Suprapubic skin (tissue), 4 donors: ENCODE measurements at regions not wholly inside any gene's neighbourhood (a gene's known extent, or its start where the extent isn't known, plus 50 kb on each side); places are given as distances from the start of the nearest gene placed in this dataset.

ENCODE experiments used
- DNase-seq, 2 donors: peaks; one replicate each; pipeline ENCODE4 v3.0.0-alpha.2; 2019; ENCODE audit warnings: low spot score in 2 of 2
- H3K27ac ChIP-seq: fragments of 200-600 bp; sonication (generic); one replicate; pipeline ENCODE4 v1.5.1; 2019
- H3K27me3 ChIP-seq: fragments of 200-600 bp; sonication (generic); one replicate; pipeline ENCODE4 v1.5.1; 2019
- H3K36me3 ChIP-seq: fragments of 200-600 bp; sonication (generic); one replicate; pipeline ENCODE4 v1.5.1; 2019
- H3K4me1 ChIP-seq: fragments of 200-600 bp; sonication (generic); one replicate; pipeline ENCODE4 v1.5.1; 2019
- H3K4me3 ChIP-seq: fragments of 200-600 bp; sonication (generic); one replicate; pipeline ENCODE4 v1.5.1; 2019; ENCODE audit warnings: mild to moderate bottlenecking
- H3K9me3 ChIP-seq: fragments of 200-600 bp; sonication (generic); one replicate; pipeline ENCODE4 v1.5.1; 2019
- CTCF ChIP-seq, 2 donors: fragments of 200-600 bp in 1 of 2; fragments of 450-650 bp in 1 of 2; sonication (generic) in 1 of 2; IDR thresholded peaks; one replicate each; pipeline ENCODE4 v1.5.1; 2016 to 2019; ENCODE audit warnings: antibody characterized with exemption in 2 of 2, mild to moderate bottlenecking in 1 of 2, moderate library complexity in 1 of 2
- EP300 ChIP-seq: sonication (generic); formaldehyde crosslinking; IDR thresholded peaks from one replicate; pipeline ENCODE4 v1.6.1; 2017; ENCODE audit warnings: antibody characterized with exemption
- POLR2A ChIP-seq, 2 donors: fragments of 450-650 bp; IDR thresholded peaks; one replicate each; pipeline ENCODE4 v1.6.1; 2017; ENCODE audit warnings: antibody characterized with exemption in 2 of 2, mild to moderate bottlenecking in 2 of 2, moderate library complexity in 2 of 2
- POLR2AphosphoS5 ChIP-seq, 3 donors: sonication (generic); formaldehyde crosslinking; IDR thresholded peaks; one replicate each; pipeline ENCODE4 v1.6.1; 2017; ENCODE audit warnings: antibody characterized with exemption in 3 of 3
- WGBS: methylation state at CpG from one replicate; pipeline ENCODE4 v1.1.5; 2018; 5-methylcytosine and 5-hydroxymethylcytosine counted together

- peaks cover 16% of the 10 kb centered on the region for H3K4me1 ChIP-seq
- no peaks in the 10 kb centered on the region for H3K9me3 ChIP-seq
- no peak for TF ChIP-seq POLR2A (IDR thresholded peaks at IDR 0.05)
- no peak for TF ChIP-seq EP300
- TF ChIP-seq CTCF (IDR thresholded peaks at IDR 0.05) = no peak
- TF ChIP-seq POLR2AphosphoS5 (IDR thresholded peaks at IDR 0.05) = no peak
- no peaks in the 10 kb centered on the region for H3K27me3 ChIP-seq
- no peak overlapping the region for H3K4me3 ChIP-seq
- 98% methylated on average over 3 of the region's 3 CpGs for WGBS
- no peak for DNase-seq
- no peak overlapping the region for H3K27ac ChIP-seq
- H3K36me3 ChIP-seq = no peaks in the 10 kb centered on the region
Measured at GRCh38 chr10:44267007-44267406, 117.9 kb downstream of the CXCL12 start.

GRCh38 chr10:44264244-44264643 lies 120.7 kb downstream of the CXCL12 start:
- no peak for TF ChIP-seq POLR2AphosphoS5 (IDR thresholded peaks at IDR 0.05)
- TF ChIP-seq EP300 = no peak
- TF ChIP-seq CTCF (IDR thresholded peaks at IDR 0.05) = no peak
- no peak for TF ChIP-seq POLR2A (IDR thresholded peaks at IDR 0.05)
- DNase-seq = no peak
- H3K9me3 ChIP-seq = no peaks in the 10 kb centered on the region
- H3K27me3 ChIP-seq = no peaks in the 10 kb centered on the region
- 53% methylated on average over 4 of the region's 4 CpGs for WGBS
- H3K4me1 ChIP-seq = peaks cover 25% of the 10 kb centered on the region
- H3K4me3 ChIP-seq = no peak overlapping the region
- H3K36me3 ChIP-seq = no peaks in the 10 kb centered on the region
- peak overlapping the region; percentile 30 for H3K27ac ChIP-seq

- Histone ChIP-seq H3K4me3 (no peak overlapping the region), H3K9me3 (no peaks in the 10 kb centered on the region), H3K4me1 (peaks cover 25% of the 10 kb centered on the region), H3K36me3 (no peaks in the 10 kb centered on the region), H3K27ac (peak overlapping the region; percentile 30), H3K27me3 (no peaks in the 10 kb centered on the region)
- no peak for DNase-seq
- whole genome bisulfite sequencing = 66% methylated on average over 3 of the region's 3 CpGs
- no peak for TF ChIP-seq EP300
- no peak for TF ChIP-seq POLR2AphosphoS5 (IDR thresholded peaks at IDR 0.05)
- no peak for TF ChIP-seq CTCF (IDR thresholded peaks at IDR 0.05)
- TF ChIP-seq POLR2A (IDR thresholded peaks at IDR 0.05) = no peak
Measured at GRCh38 chr10:44263771-44264170, 121.1 kb downstream of the CXCL12 start.

DNA sequence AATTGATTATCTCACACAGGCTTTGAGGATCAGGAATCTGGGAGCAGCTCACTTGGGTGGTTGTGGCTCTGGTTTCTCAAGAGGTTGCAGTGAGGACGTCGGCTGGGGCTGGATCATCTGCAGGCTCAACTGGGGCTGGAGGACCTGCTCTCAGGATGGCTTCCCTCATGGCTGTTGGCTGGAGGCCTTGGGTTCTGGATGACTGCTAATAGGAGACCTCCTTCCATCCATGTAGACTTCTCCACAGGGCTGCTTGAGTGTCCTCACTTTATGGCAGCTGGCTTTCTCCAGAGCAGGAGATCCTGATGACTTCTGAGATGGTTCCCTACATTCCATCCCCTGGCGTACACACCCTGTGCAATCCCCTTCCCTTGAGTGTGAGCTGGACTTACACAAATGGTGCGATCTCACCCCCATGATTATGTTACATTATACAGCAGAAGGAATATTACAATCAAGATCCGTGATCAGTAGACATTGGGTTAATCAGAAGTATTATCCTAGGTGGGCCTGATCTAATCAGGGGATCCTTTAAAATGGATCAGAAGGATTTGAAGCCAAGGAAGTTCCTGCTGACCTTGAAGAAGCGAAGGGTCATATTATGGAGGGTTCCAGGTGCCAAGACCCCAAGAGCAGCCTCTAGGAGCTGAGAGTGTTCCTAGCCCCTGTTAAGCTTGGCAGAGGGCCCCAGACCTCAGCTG lies 122.2 kb downstream of the CXCL12 start:
- TF ChIP-seq EP300 (no peak), POLR2A (IDR thresholded peaks at IDR 0.05) (no peak), POLR2AphosphoS5 (IDR thresholded peaks at IDR 0.05) (no peak), CTCF (IDR thresholded peaks at IDR 0.05) (no peak)
- Histone ChIP-seq H3K27ac (no peak overlapping the region), H3K4me1 (peaks cover 25% of the 10 kb centered on the region), H3K27me3 (no peaks in the 10 kb centered on the region), H3K9me3 (no peaks in the 10 kb centered on the region), H3K36me3 (no peaks in the 10 kb centered on the region), H3K4me3 (no peak overlapping the region)
- DNase-seq = no peak
- 76% methylated on average over 6 of the region's 6 CpGs for WGBS

DNA sequence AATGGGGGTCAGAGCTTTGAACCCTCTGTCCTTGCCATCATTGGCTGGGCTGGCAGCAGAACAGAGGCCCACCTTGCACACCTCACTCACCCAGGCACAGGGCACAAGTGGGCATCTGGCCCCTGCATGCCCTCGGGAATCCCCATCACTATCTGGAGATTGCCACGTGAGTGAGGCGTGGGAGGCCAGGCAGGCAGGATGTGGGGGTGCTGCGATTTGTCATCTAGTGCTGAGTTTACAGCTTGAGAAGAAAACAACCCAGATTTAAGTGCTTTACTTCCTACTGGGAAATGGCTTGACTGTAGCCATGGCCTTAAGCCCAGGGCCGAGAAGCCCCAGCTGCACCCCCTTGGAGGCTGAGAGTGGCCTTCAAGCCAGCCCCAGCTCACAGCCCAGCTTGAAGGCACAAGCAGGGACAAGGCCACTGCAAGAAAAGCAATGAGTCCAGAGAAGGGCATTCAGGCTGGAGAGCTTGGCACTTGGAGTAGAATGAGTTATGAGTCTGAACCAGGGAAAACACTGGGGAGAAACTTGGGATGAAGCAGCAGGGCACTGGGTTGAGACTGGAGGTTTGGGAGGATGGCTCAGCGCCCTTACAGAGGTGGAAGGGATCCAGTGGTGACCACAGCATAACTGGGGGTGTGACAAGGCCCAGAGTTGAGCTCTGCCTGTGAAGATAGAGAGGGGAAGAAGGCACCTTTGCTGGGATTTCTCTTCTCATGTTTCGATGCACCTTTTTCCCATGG lies 123.0 kb downstream of the CXCL12 start:
- Histone ChIP-seq H3K9me3 (no peaks in the 10 kb centered on the region), H3K27me3 (no peaks in the 10 kb centered on the region), H3K36me3 (no peaks in the 10 kb centered on the region), H3K4me1 (peaks cover 25% of the 10 kb centered on the region), H3K4me3 (no peak overlapping the region), H3K27ac (peak overlapping the region; percentile 65)
- whole genome bisulfite sequencing = 72% methylated on average over 3 of the region's 7 CpGs
- no peak for DNase-seq
- TF ChIP-seq POLR2AphosphoS5 (IDR thresholded peaks at IDR 0.05) (no peak), CTCF (IDR thresholded peaks at IDR 0.05) (no peak), EP300 (no peak), POLR2A (IDR thresholded peaks at IDR 0.05) (no peak)
